IMR-90 (cell line): ENCODE measurements at regions not wholly inside any gene's neighbourhood (a gene's known extent, or its start where the extent isn't known, plus 50 kb on each side); places are given as distances from the start of the nearest gene placed in this dataset.

Experiments
- ATAC-seq: fragments of 200-7000 bp; cut with Tn5 transposase; 2 replicates; pipeline ENCODE4 v1.9.1; 2020; ENCODE audit warnings: low read depth, mild to moderate bottlenecking, moderate library complexity
- BruUV-seq: library from RNA; stranded (reverse); fragments of 400-500 nt; replicated peaks from 2 replicates; lab custom pipeline; 2021; lab: Mats Ljungman, UMichigan
- CTCF ChIA-PET: fragments of 300-600 bp; formaldehyde crosslinking; extraction: SDS; loops from one replicate; lab custom pipeline; 2021; ENCODE audit warnings: antibody characterized with exemption; lab: Yijun Ruan, JAX
- POLR2A ChIA-PET: fragments of 300-600 bp; sonication (Branson Sonifier 250); formaldehyde crosslinking; loops from one replicate; lab custom pipeline; 2022; ENCODE audit warnings: antibody characterized with exemption; ENCODE audit not compliant: unreplicated experiment; lab: Charles Lee
- DNase-seq: peaks from one replicate; pipeline ENCODE4 v3.0.0; 2013
- H2AFZ ChIP-seq: replicated peaks from 2 replicates; pipeline ENCODE3; 2013; ENCODE audit warnings: low read length, mild to moderate bottlenecking; ENCODE audit not compliant: poor library complexity
- H2AK5ac ChIP-seq: 2 replicates; pipeline ENCODE4 v1.6.1; 2013; ENCODE audit warnings: low read depth, low read length, inconsistent platforms
- H2AK9ac ChIP-seq: replicated peaks from 2 replicates; pipeline ENCODE3; 2013; ENCODE audit warnings: mild to moderate bottlenecking, low read depth, low read length, moderate library complexity; ENCODE audit not compliant: poor library complexity
- H2BK120ac ChIP-seq: 2 replicates; pipeline ENCODE4 v1.6.1; 2013; ENCODE audit warnings: low read depth, low read length, inconsistent platforms
- H2BK15ac ChIP-seq: 3 replicates; pipeline ENCODE4 v1.6.1; 2013; ENCODE audit warnings: low read depth, low read length, inconsistent platforms
- H2BK20ac ChIP-seq: 2 replicates; pipeline ENCODE4 v1.6.1; 2013; ENCODE audit warnings: low read depth, mild to moderate bottlenecking, inconsistent platforms, low read length, moderate library complexity
- H2BK5ac ChIP-seq: 2 replicates; pipeline ENCODE4 v1.6.1; 2013; ENCODE audit warnings: mild to moderate bottlenecking, low read depth, low read length, inconsistent platforms; ENCODE audit not compliant: poor library complexity, severe bottlenecking
- H3K14ac ChIP-seq: replicated peaks from 2 replicates; pipeline ENCODE4 v1.6.1; 2013; ENCODE audit warnings: low read depth, low read length, inconsistent platforms
- H3K18ac ChIP-seq: 2 replicates; pipeline ENCODE4 v1.6.1; 2013; ENCODE audit warnings: low read depth, low read length, control low read depth
- H3K23ac ChIP-seq: 2 replicates; pipeline ENCODE4 v1.6.1; 2013; ENCODE audit warnings: low read depth, low read length, inconsistent platforms
- H3K27ac ChIP-seq: 2 replicates; pipeline ENCODE4 v1.5.1; 2013; ENCODE audit warnings: mild to moderate bottlenecking, control low read depth, low read length; ENCODE audit not compliant: insufficient read depth
- H3K27me3 ChIP-seq: 2 replicates; pipeline ENCODE4 v1.6.1; 2013; ENCODE audit warnings: low read length; ENCODE audit not compliant: control insufficient read depth, insufficient read depth
- H3K36me3 ChIP-seq: 2 replicates; pipeline ENCODE4 v1.6.1; 2013; ENCODE audit warnings: low read length, mixed read lengths; ENCODE audit not compliant: control insufficient read depth, insufficient read depth
- H3K4ac ChIP-seq: 2 replicates; pipeline ENCODE4 v1.6.1; 2013; ENCODE audit warnings: low read depth, low read length, inconsistent platforms
- H3K4me1 ChIP-seq: 2 replicates; pipeline ENCODE4 v1.6.1; 2013; ENCODE audit warnings: low read length, mixed read lengths; ENCODE audit not compliant: control insufficient read depth, insufficient read depth
- H3K4me2 ChIP-seq: 2 replicates; pipeline ENCODE4 v1.6.1; 2013; ENCODE audit warnings: low read depth, mild to moderate bottlenecking, control low read depth, low read length, moderate library complexity
- H3K4me3 ChIP-seq: 2 replicates; pipeline ENCODE4 v1.5.1; 2013; ENCODE audit warnings: low read depth, mild to moderate bottlenecking, control low read depth, low read length, moderate library complexity; ENCODE audit not compliant: insufficient read depth
- H3K56ac ChIP-seq: 2 replicates; pipeline ENCODE4 v1.6.1; 2013; ENCODE audit warnings: low read length, inconsistent platforms; ENCODE audit not compliant: insufficient read depth; ENCODE audit errors: extremely low read depth
- H3K79me1 ChIP-seq, 2 experiments: 2 replicates each; pipeline ENCODE4 v1.6.1; 2013; ENCODE audit warnings: low read length in 2 of 2, inconsistent platforms in 1 of 2, low read depth in 1 of 2
- H3K9ac ChIP-seq: 2 replicates; pipeline ENCODE4 v1.6.1; 2013; ENCODE audit warnings: low read depth, low read length, control low read depth
- H3K9me1 ChIP-seq: 2 replicates; pipeline ENCODE4 v1.6.1; 2013; ENCODE audit warnings: low read length, inconsistent platforms; ENCODE audit not compliant: insufficient read depth
- H3K9me3 ChIP-seq: 2 replicates; pipeline ENCODE4 v1.6.1; 2013; ENCODE audit warnings: low read length; ENCODE audit not compliant: control insufficient read depth, insufficient read depth
- H4K20me1 ChIP-seq: 2 replicates; pipeline ENCODE4 v1.6.1; 2013; ENCODE audit warnings: low read length, inconsistent platforms; ENCODE audit not compliant: insufficient read depth
- H4K5ac ChIP-seq: 2 replicates; pipeline ENCODE4 v1.6.1; 2013; ENCODE audit warnings: mild to moderate bottlenecking, low read depth, low read length, control low read depth
- H4K8ac ChIP-seq, 2 experiments: 2 replicates each; pipeline ENCODE4 v1.6.1; 2013; ENCODE audit warnings: low read depth in 2 of 2, low read length in 2 of 2, control low read depth in 1 of 2, inconsistent platforms in 1 of 2
- H4K91ac ChIP-seq: 2 replicates; pipeline ENCODE4 v1.6.1; 2013; ENCODE audit warnings: low read depth, low read length, inconsistent platforms; ENCODE audit not compliant: insufficient read depth
- BHLHE40 ChIP-seq: fragments of 150-350 bp; IDR thresholded peaks from 2 replicates; pipeline ENCODE4 v1.6.1; 2016; ENCODE audit warnings: mild to moderate bottlenecking, low read depth, low read length
- CTCF ChIP-seq: conservative IDR thresholded peaks from 2 replicates; pipeline ENCODE4 v1.5.1; 2012; ENCODE audit warnings: mild to moderate bottlenecking, low read depth, low read length, improper control_type of control experiment
- ELK1 ChIP-seq: fragments of 150-350 bp; IDR thresholded peaks from 2 replicates; pipeline ENCODE4 v1.6.1; 2016; ENCODE audit warnings: low read depth, mild to moderate bottlenecking, low read length, moderate library complexity, borderline replicate concordance
- MAZ ChIP-seq: IDR thresholded peaks from 2 replicates; pipeline ENCODE4 v1.6.1; 2012; ENCODE audit warnings: low read depth, mild to moderate bottlenecking, low read length, improper control_type of control experiment, moderate library complexity, borderline replicate concordance
- NFE2L2 ChIP-seq: fragments of 150-350 bp; IDR thresholded peaks from 2 replicates; pipeline ENCODE4 v1.6.1; 2016; ENCODE audit warnings: low read depth, mild to moderate bottlenecking, low read length
- POLR2A ChIP-seq: IDR thresholded peaks from 2 replicates; pipeline ENCODE4 v1.6.1; 2012; ENCODE audit warnings: mild to moderate bottlenecking, low read depth, low read length
- RCOR1 ChIP-seq: IDR thresholded peaks from 2 replicates; pipeline ENCODE4 v1.6.1; 2012; ENCODE audit warnings: mild to moderate bottlenecking, low read length, improper control_type of control experiment; ENCODE audit not compliant: insufficient replicate concordance
- RFX5 ChIP-seq: IDR thresholded peaks from 2 replicates; pipeline ENCODE4 v1.8.0; 2012; ENCODE audit warnings: low read depth, mild to moderate bottlenecking, low read length, moderate library complexity
- USF2 ChIP-seq: fragments of 150-350 bp; IDR thresholded peaks from 2 replicates; pipeline ENCODE4 v1.6.1; 2017; ENCODE audit warnings: mild to moderate bottlenecking, antibody characterized with exemption, low read length, low read depth
- whole genome bisulfite sequencing, 2 experiments: methylation state at CpG; one replicate each; pipeline versions ENCODE4 v1.1.5 to v1.1.7; 2013; ENCODE audit warnings: missing lambda C conversion rate in 2 of 2; ENCODE audit not compliant: insufficient read length in 1 of 2; ENCODE audit errors: extremely low coverage in 2 of 2; 5-methylcytosine and 5-hydroxymethylcytosine counted together
- dilution Hi-C: fragments of 300-500 bp; cut with HindIII; formaldehyde crosslinking; loops from one replicate; pipeline ENCODE4 v1.14.3; 2018; ENCODE audit warnings: low sequenced_read_pairs; ENCODE audit not compliant: unreplicated experiment
- in situ Hi-C: fragments of 300-500 bp; cut with MboI; formaldehyde crosslinking; loops from 3 replicates; pipeline ENCODE4 v1.14.3; 2019; ENCODE audit warnings: low sequenced_read_pairs, inconsistent platforms, mixed read lengths
- intact Hi-C: fragments of 100-400 bp; cut with micrococcal nuclease; formaldehyde crosslinking; loops from 2 replicates; pipeline ENCODE4 v1.10.0; 2022

GRCh38 chr11:121773076-121773475 lies 320.3 kb upstream of the SORL1-AS1 start:
- Histone ChIP-seq H3K4me1 (no peaks in the 10 kb centered on the region; the same call in 1 of the 2 replicates), H2AFZ (no peak overlapping the region), H4K8ac (no peak overlapping the region), H3K27me3 (peaks cover 2% of the 10 kb centered on the region; the same call in 1 of the 2 replicates), H4K5ac (no peak overlapping the region), H3K4me2 (no peak overlapping the region), H2BK5ac (no peak overlapping the region), H3K27ac (no peak overlapping the region), H2BK15ac (no peak overlapping the region), H3K9ac (no peak overlapping the region), H4K20me1 (no peaks in the 10 kb centered on the region), H2AK9ac (no peak overlapping the region), H3K14ac (no peak overlapping the region), H3K4ac (no peak overlapping the region), H3K18ac (no peak overlapping the region), H2BK120ac (no peak overlapping the region), H3K9me3 (no peaks in the 10 kb centered on the region), H3K36me3 (no peaks in the 10 kb centered on the region), H3K79me1 (no peaks in the 10 kb centered on the region), H3K9me1 (no peaks in the 10 kb centered on the region), H4K91ac (no peak overlapping the region), H3K23ac (no peak overlapping the region), H2BK20ac (no peak overlapping the region), H3K56ac (no peak overlapping the region), H2AK5ac (no peak overlapping the region), H3K4me3 (no peak overlapping the region)
- ChIA-PET POLR2A (no interaction called here), CTCF (no interaction called here)
- BruUV-seq: no TSS peak
- ATAC-seq (no peak), DNase-seq (no peak)
- in situ Hi-C loops (no loop called here), intact Hi-C loops (no loop called here), dilution Hi-C loops (no loop called here)
- TF ChIP-seq ELK1 (no peak), POLR2A (no peak), CTCF (no peak), USF2 (no peak), RCOR1 (no peak), RFX5 (no peak), BHLHE40 (no peak), NFE2L2 (no peak), MAZ (no peak)
- WGBS, 2 experiments: no CpG with 5 or more reads among the region's 2 CpGs
